ENCODE measurements at regions not wholly inside any gene's neighbourhood (a gene's known extent, or its start where the extent isn't known, plus 50 kb on each side); places are given as distances from the start of the nearest gene placed in this dataset.
"Not testable (repeated sequence)": the region's sequence is repeated elsewhere in the genome, so short reads cannot be mapped to it uniquely, and the experiment has no call there.

- no peak for TF ChIP-seq POLR2A (IDR thresholded peaks at IDR 0.05)
- TF ChIP-seq, protein P1, sequence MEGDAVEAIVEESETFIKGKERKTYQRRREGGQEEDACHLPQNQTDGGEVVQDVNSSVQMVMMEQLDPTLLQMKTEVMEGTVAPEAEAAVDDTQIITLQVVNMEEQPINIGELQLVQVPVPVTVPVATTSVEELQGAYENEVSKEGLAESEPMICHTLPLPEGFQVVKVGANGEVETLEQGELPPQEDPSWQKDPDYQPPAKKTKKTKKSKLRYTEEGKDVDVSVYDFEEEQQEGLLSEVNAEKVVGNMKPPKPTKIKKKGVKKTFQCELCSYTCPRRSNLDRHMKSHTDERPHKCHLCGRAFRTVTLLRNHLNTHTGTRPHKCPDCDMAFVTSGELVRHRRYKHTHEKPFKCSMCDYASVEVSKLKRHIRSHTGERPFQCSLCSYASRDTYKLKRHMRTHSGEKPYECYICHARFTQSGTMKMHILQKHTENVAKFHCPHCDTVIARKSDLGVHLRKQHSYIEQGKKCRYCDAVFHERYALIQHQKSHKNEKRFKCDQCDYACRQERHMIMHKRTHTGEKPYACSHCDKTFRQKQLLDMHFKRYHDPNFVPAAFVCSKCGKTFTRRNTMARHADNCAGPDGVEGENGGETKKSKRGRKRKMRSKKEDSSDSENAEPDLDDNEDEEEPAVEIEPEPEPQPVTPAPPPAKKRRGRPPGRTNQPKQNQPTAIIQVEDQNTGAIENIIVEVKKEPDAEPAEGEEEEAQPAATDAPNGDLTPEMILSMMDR (IDR thresholded peaks at IDR 0.05) = no peak
- Histone ChIP-seq H3K36me3 (replicated peaks in 1 of 2; ENCODE audit: insufficient read depth in 1 of 2, low read depth in 2 of 2) (no peaks in the 10 kb centered on the region), H3K4me3 (no peak overlapping the region), H3K27ac (no peak overlapping the region), H3K4me1 (no peaks in the 10 kb centered on the region), H3K9me3 (no peaks in the 10 kb centered on the region), H3K27me3 (no peaks in the 10 kb centered on the region)
- intact Hi-C loops (cut with DNase I) = no loop called here
- DNase-seq (no peak), ATAC-seq (no peak)
- WGBS, 2 donors = 25 to 27% methylated on average over 7 of the region's 7 CpGs
Observed at GRCh38 chr16:13718748-13719147, 201.2 kb upstream of the ERCC4 start.

- 23 to 38% methylated on average over 3 of the region's 3 CpGs for WGBS, 2 donors
- ATAC-seq (no peak), DNase-seq (no peak)
- Histone ChIP-seq H3K4me1 (no peaks in the 10 kb centered on the region), H3K27me3 (no peaks in the 10 kb centered on the region), H3K4me3 (no peak overlapping the region), H3K36me3 (replicated peaks in 1 of 2; ENCODE audit: insufficient read depth in 1 of 2, low read depth in 2 of 2) (no peaks in the 10 kb centered on the region), H3K27ac (no peak overlapping the region), H3K9me3 (no peaks in the 10 kb centered on the region)
- intact Hi-C loops (cut with DNase I) = no loop called here
- TF ChIP-seq, protein P1 (IDR thresholded peaks at IDR 0.05) = no peak
- no peak for TF ChIP-seq POLR2A (IDR thresholded peaks at IDR 0.05)
Observed at GRCh38 chr16:13727943-13728342, 192.0 kb upstream of the ERCC4 start.

- DNase-seq = no peak
- no peaks in the 10 kb centered on the region for H3K27me3 ChIP-seq
- intact Hi-C loops (cut with DNase I) = no loop called here
- no peak overlapping the region for H3K4me3 ChIP-seq
- no peaks in the 10 kb centered on the region for H3K36me3 ChIP-seq (replicated peaks in 1 of 2; ENCODE audit: insufficient read depth in 1 of 2, low read depth in 2 of 2)
- no peak for ATAC-seq
- WGBS, 2 donors = 39 to 42% methylated on average over 3 of the region's 3 CpGs
- H3K9me3 ChIP-seq = no peaks in the 10 kb centered on the region
- no peak overlapping the region for H3K27ac ChIP-seq
- H3K4me1 ChIP-seq = no peaks in the 10 kb centered on the region
- no peak for TF ChIP-seq POLR2A (IDR thresholded peaks at IDR 0.05)
Observed at GRCh38 chr16:13733561-13733960, 186.4 kb upstream of the ERCC4 start.

- H3K36me3 ChIP-seq (replicated peaks in 1 of 2; ENCODE audit: insufficient read depth in 1 of 2, low read depth in 2 of 2); H3K4me3 ChIP-seq; ATAC-seq; H3K27me3 ChIP-seq; H3K9me3 ChIP-seq; intact Hi-C loops (cut with DNase I); H3K27ac ChIP-seq; DNase-seq; H3K4me1 ChIP-seq: not testable (repeated sequence)
- 71 to 74% methylated on average over 11 to 14 of the region's 14 CpGs for WGBS, 2 donors
Observed at GRCh38 chr16:13739621-13740373, 180.2 kb upstream of the ERCC4 start.

DNA sequence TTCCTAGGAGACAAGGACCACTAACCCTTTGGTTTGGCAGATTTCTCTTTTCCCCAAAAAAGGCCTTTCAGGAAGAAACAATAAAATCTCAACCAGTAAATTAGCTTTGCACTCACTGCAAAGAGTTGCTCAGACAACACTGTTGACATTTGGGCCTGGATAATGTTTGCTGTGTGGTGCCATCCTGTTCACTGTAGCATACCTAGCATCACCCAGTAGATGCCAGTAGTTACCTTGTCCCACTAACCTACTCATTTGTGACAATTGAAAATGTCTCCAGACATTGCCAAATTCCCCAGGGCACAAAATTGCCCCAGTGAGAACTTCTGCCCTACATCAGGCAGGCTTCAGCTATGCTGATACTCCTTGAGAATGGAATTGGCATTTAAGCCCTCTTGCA is 177.0 kb upstream of the ERCC4 start:
- peaks cover 0 to 5% (median 0%) of the 10 kb centered on the region in 3 donors for H3K9me3 ChIP-seq
- no peaks in the 10 kb centered on the region for H3K4me1 ChIP-seq
- no peak for DNase-seq
- no peaks in the 10 kb centered on the region for H3K36me3 ChIP-seq (replicated peaks in 1 of 2; ENCODE audit: insufficient read depth in 1 of 2, low read depth in 2 of 2)
- H3K27me3 ChIP-seq = no peaks in the 10 kb centered on the region
- H3K27ac ChIP-seq = no peak overlapping the region
- TF ChIP-seq, protein P1 (IDR thresholded peaks at IDR 0.05) = no peak
- TF ChIP-seq POLR2A (IDR thresholded peaks at IDR 0.05) = no peak
- intact Hi-C loops (cut with DNase I) = no loop called here
- no peak for ATAC-seq
- no peak overlapping the region for H3K4me3 ChIP-seq

GRCh38 chr16:13743571-13743970 is 176.4 kb upstream of the ERCC4 start:
- no peaks in the 10 kb centered on the region for H3K27me3 ChIP-seq
- H3K36me3 ChIP-seq (replicated peaks in 1 of 2; ENCODE audit: insufficient read depth in 1 of 2, low read depth in 2 of 2) = no peaks in the 10 kb centered on the region
- H3K4me3 ChIP-seq = no peak overlapping the region
- no peak overlapping the region for H3K27ac ChIP-seq
- DNase-seq (no peak), ATAC-seq (no peak)
- no peaks in the 10 kb centered on the region for H3K4me1 ChIP-seq
- H3K9me3 ChIP-seq = peaks cover 0 to 5% (median 0%) of the 10 kb centered on the region in 3 donors
- intact Hi-C loops (cut with DNase I) = no loop called here
- TF ChIP-seq POLR2A (IDR thresholded peaks at IDR 0.05) = no peak
- TF ChIP-seq, protein P1 (IDR thresholded peaks at IDR 0.05) = no peak
- 18 to 41% methylated on average over 1 of the region's 1 CpG for WGBS, 2 donors
